HG03139 (cell line): ENCODE measurements at regions not wholly inside any gene's neighbourhood (a gene's known extent, or its start where the extent isn't known, plus 50 kb on each side); places are given as distances from the start of the nearest gene placed in this dataset.
"Not testable (repeated sequence)": the region's sequence is repeated elsewhere in the genome, so short reads cannot be mapped to it uniquely, and the experiment has no call there.

Source experiments
- ATAC-seq: cut with Tn5 transposase; IDR thresholded peaks from one replicate; pipeline ENCODE4 v1.9.1; 2021; ENCODE audit not compliant: unreplicated experiment

DNA sequence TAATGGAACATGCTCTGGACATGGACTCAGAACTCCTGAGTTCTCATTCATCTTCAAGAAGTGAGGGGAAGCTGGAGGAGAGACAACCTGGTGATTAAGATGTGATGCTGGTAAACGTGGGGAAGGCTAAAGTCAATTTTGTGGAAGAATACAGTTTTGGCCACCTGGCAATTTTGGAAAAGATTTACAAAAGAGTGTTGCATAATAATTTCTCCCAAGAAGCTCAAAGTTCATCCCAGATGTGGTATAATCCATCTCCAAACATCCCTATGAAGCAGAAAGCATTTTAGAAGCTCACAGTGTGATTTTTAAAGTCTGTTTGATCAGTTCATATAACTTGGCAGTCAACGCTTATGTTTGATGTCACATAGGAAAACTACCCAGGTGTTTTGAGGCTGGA lies 208.7 kb downstream of the LMX1A start:
- ATAC-seq, result no peak

DNA sequence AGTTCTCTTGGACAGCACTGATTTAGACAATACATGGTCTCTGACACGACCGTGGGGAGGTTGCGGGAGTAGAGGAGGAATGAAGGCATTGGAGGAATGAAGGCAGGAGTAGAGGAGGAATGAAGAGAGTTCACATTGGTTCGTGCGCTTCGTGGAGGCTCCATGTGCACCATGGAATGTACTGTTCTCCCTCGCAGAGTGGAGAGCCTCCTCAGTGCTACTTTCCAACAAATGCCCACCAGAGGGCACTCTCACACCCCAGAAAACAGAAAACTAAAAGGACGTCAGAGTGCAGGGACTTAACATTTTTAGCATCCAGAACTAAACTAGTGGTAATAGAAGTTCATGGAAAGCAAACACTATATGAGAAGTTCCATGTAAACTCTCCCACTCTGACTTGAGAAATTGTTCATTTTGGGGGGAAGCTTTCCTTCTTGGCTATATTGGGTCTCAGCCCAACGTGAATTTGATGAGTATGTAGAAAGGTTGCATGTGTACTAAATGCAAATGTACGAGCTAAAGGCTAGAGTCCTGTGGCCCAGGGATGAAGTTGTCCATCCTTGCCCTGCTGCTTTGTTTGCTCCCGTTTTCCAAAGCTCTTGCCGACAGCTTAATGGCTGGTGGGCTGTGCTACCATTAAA lies 211.6 kb downstream of the LMX1A start:
- ATAC-seq, result no peak

DNA sequence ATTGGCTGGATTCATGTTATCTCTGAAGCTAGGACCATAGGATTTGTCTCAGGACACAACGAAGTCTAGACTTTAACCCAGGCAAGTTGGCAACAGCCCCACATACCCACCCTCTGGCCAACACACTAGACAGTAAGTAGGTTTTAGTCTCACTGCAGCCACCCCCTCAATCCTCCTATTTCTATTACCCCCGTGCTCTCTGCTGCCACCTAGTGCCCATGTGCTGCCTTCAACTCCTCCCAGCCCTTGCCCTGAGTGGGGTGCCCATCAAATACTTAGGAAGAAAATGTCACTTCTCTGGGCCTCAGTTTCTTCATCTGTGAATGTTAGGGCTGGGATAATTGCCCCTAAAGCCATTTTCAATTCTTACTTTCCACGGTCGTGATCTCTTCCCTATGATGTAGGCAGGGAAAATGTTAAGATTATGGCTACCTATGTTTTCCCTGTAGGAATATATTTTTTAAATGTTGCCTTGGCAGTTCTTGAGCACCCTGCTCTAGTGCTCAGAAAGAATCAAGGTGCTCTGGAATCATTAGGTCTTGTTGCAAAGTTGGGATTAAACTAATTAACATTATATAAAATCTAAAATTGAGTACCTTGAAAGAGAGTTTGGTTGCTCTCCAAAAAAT lies 213.0 kb downstream of the LMX1A start:
- no peak for ATAC-seq

DNA sequence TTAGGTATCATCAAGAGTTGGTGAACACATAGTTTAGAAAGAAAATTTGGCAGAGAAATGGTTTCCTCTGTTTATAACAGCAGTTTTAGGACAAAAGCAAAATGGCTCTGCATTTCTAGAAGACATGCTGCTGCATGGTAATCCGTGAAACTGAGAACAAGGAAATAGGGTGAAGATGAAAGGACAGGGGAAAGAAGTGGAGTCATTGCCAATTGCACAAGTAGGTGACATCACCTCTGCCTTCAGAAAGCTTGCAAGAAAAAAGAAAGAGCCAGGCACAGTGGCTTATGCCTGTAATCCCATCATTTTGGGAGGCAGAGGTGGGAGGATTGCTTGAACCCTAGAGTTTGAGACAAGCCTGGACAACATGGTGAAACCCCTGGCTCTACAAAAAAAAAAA lies 217.6 kb downstream of the LMX1A start:
- ATAC-seq, result no peak

DNA sequence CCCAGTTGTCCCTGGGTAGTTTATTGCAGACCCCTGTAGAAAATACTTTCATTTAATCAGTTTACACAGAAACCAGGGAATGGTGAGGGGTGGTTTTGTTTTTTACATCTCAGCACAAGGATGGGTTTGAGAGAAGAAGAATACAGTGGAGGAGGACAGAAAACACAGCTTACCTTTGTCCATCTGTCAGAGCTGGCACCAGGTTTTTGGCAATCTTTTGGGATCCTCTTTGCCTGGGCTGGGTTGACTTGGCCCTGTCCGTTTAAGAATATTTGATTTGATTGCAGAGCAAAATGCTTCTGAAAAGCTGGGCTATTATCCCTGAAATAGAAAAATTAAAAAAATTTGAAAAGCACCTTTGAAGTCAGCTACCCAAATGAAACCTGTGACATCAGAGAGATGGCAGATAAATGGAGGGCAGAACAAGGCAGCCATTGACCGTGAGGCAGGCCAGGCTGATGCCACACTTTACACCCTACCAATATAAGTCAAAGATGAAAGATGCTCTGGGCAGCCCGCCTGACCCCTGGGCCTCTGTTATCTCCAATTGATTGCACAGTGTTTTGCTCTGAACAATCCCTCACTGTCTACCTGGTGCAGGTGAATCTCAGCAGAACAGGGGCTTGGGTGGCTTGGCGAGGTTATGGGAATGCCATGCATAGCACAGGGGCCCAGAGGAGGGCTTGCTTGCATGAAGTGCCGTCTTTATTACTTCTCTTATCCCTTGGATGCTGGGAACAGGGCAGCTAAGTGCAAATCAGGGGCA lies 218.8 kb downstream of the LMX1A start:
- ATAC-seq, result no peak

DNA sequence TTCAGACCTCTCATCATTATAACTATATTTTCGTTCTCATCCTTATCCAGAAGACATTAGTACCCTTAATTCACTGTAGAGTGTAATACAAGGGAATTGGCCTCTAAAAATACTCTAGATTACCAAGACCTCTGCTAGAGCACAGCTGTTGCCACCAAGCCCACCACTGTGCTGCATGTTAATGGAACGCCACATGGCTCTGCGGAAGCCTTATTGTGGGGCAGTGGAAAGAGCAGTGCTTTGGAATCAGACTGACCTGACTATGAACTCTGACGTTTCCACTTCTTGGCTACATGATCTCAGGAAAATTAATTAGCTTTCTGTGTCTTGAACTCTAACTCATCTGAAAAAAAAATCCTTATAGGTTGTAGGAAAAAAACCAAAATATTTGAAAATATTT lies 222.1 kb downstream of the LMX1A start:
- no peak for ATAC-seq

DNA sequence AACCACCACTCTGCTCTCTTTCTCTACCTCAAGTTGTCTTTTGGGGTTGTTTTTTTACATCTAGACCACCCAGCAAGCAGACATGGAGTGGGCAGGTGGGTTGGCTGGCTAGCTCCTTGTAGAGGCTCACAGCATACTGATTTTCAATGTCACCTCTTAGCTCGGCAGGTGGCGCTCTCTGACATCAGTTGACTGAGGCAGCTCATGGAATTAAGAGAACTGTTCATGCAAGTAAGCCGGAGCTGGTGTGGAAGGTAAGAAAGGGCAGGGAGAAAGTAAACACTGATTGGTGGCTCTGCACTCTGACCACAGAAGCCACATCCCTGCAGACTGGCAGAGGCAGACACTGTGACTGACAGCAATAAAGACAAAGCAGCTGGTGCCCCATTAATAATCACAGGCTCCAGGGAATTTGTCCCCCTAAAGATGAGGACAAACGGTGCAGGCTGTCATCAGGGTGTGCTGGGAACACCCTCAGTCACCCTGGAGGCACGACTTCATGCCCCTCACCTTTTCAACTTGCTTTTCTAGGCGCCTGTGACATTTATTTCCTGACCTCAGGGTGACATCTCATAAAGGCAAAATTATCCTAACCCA lies 226.8 kb downstream of the LMX1A start:
- ATAC-seq, result peak; percentile 85

DNA sequence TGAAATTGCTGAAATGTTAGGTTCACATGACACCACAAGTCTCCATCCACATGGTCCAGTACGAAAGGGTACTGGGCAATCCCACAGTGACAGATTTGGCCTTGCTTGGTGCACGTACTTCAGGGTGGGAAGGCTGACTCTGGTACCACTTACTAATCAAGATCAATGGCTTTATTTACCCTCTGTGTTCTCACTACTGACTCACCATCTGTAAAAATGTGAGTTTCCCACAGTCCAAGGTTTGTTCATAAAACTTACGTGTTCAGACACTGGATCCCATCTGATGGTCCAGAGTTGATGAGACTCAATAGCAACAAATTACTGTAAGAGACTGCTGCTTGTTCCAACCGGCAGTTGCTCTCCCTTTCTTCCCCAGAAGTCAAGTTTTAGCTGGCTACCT lies 231.7 kb downstream of the LMX1A start:
- ATAC-seq, result no peak

DNA sequence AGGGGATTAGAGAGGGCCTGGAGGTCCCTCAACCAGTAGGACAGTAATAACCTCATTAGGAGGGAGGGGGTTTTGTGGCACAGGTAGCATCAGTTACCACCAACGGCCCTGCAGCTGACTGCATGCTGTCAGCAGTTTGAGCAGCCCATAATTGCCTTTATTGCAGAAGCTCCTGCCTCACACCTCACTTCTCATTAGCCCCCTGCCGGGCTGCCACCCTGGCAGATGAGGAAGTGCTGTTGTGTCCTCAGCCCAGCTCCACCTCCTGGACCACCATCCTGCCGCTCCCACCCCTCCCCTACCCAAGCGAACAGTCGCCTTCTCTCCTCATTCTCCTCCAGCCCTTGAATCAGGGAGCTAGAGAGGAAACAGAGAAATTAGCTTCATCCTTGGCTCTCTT lies 237.4 kb downstream of the LMX1A start:
- ATAC-seq, result no peak

DNA sequence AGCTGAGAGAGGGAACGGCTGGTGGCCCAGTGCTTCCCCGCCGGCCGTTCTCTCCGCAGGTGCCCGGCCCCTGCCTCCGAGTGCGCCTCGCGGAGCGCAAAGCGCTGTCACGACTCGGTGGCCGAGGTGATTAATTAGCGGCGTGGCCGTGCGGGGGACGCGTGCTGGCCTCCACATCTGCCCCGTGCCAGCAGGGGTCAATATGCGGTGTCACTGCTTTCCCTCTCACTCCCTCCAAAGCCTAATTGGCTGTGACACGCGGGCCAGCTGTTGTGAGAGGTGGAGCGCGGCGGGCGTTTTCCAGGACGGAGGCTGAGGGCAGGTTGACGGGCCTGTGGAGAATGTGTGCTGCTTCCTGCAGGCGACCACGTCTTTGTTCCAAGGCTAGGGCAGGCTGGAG lies 239.0 kb downstream of the LMX1A start:
- ATAC-seq, result no peak

DNA sequence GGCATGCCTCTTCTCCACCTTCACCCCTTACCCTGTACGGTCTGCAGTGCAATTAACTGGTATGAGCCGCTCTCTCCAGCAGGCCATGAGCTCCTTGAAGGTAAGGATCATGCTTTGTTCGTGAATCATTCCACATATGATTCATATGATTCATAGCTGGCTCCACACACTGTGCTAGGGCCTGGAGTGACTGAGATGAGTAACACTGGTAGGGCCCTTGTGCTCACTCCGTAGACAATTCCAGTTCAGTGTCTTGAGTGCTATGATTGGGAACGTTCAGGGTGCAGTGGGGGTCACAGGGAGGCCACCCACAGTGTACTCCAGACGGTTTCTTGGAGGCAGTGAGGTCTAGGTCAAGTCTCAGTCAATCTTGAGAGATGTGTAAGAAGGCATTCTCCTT lies 239.8 kb downstream of the LMX1A start:
- ATAC-seq, result no peak

DNA sequence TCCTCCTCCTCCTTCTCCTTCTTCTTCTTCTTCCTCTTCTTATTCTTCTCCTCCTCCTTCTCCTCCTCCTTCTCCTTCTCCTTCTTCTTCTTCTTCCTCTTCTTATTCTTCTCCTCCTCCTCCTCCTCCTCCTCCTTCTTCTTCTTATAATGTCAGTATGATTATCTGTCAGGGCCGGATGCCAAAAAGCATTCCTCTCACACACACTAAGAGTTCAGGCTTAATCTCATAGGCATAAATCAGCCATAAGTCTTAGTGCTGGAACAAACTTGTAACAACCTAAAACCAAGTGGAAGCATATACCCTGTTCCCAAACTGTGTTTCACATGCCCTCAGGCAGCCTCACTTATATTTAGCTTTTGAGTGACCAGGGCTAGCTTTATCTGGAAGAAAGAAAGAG lies 240.3 kb downstream of the LMX1A start:
- no peak for ATAC-seq

DNA sequence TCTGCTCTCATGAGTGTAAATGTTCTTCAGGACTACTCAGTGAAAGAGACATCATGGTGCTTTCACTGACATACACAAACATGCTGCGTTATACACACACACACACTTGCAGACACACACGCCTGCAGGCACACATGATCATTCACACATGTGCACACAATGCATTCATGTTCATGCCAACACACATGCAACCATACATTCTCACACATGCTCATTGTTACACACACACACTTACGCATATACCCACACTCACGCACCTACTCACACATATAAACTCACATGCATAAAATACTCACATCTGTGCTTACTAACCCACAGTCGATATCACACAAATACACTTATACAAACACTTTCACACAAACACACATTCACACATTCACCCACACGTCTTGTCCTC lies 241.6 kb downstream of the LMX1A start:
- no peak for ATAC-seq

DNA sequence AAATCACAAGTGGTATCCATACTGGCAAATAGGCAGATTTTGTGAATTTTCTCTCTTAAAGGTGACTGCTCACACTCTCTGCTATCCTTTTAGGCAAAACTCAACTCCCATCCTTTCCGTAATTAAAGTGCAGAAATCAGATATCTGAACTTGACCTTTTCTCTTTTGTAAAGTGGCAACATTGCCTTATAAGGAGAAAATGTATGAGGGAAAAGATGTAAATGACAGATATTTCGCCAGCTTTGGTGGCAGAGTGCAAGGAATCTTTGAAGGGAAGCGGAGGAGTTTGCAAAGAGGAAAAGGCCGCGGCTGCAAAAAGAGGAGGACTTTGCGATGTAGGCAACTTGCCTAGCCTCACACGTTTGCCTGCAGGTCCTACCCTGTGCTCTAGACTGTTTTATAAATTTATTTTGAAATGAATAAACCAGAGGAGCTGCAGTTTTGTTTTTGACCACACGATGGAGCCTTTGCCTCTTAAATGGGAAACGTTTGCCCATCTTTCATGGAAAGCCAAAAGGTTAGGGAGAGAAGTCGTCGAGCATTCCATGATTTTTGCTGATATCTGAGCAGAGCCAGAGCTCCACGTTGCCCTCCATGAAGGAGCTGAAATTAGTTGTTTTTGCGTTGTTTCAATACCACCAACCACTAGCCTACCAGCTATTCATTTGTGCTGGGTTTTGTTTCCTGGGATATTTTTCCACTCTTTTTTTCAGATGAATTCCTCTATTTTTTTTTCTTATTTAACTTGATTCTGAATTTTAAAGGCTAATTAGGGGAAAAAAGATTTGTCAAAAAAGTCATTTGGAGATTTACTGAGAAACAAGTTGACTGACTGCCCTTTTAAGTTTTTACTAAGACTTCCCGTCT lies 242.3 kb downstream of the LMX1A start:
- no peak for ATAC-seq

DNA sequence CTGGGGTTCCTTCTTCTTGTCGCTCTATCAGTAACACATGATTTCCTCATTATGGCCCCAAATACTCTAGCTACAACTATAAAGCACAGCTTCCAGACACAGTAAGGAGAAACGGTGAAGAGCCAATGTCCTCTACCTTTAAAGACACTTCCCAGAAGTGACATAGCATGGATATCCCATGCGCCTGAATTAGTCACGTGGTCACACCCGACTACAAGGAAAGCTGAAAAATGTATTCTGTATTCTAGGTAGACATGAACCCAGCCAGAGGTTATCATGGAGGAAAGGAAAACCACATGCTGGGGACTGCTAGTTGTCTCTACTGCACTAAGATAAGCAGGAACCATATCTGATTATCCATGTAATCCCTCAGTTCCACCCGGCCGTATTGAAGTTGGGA lies 244.3 kb downstream of the LMX1A start:
- no peak for ATAC-seq

DNA sequence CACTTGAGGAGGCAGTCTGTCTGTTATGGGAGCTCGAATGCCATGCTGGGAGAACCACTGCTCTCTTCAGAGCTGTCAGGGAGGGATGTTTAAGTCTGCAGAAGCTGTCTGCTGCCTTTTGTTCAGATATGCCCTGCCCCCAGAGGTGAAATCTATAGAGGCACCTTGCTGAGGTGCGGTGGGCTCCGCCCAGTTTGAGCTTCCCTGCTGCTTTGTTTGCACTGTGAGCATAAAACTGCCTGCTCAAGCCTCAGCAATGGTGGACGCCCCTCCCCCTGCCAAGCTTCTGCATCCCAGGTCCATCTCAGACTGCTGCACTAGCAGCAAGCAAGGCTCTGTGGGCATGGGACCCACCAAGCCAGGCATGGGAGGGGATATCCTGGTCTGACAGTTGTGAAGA lies 247.5 kb downstream of the LMX1A start:
- ATAC-seq, result no peak

DNA sequence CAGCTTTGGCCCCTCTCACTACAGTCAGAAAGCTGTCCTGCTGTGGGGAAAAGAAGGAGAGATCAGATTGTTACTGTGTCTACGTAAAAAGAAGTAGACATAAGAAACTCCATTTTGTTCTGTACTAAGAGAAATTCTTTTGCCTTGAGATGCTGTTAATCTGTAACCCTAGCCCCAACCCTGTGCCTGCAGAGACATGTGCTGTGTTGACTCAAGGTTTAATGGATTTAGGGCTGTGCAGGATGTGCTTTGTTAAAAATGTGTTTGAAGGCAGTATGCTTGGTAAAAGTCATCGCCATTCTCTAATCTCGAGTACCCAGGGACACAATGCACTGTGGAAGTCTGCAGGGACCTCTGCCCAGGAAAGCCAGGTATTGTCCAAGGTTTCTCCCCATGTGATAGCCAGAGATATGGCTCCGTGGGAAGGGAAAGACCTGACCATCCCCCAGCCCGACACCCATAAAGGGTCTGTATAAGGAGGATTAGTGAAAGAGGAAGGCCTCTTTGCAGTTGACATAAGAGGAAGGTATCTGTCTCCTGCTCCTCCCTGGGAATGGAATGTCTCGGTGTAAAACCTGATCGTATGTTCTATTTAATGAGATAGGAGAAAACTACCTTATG lies 263.9 kb downstream of the LMX1A start:
- not testable (repeated sequence) for ATAC-seq

DNA sequence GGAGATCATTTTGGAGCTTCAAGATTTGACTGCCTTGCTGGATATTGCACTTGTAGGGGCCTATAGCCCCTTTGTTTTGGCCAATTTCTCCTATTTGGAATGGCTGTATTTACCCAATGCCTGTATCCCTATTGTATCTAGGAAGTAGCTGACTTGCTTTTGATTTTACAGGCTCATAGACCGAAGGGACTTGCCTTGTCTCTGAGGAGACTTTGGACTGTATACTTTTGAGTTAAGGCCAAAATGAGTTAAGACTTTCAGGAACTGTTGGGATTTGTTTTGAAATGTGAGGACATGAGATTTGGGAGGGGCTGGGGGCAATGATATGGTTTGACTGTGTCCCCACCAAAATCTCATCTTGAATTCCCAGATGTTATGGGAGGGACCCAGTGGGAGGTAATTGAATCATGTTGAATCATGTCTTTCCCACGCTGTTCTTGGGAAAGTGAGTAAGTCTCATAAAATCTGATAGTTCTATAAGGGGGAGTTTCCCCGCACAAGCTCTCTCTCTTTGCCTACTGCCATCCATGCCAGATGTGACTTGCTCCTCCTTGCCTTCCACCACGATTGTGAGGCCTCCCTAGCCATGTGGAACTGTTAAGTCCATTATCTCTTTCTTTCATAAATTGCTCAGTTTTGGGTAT lies 276.1 kb downstream of the LMX1A start:
- no peak for ATAC-seq

DNA sequence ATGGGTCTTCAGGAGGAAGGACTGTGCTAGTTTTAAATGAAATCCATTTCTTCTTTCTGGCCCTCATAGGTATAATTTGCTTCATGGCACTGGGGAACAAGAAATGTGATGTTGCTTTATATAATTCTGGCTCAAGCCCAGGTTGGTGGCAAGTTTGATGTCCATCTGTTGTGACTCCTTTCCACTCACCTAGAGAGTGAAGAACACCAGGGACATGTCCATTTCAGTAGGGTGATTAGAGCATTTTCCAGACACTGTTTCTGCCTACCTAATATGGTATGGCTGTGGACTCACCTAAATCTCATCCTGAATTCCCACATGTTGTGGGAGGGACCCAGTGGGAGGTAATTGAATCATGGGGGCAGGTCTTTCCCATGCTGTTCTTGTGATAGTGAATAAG lies 278.1 kb downstream of the LMX1A start:
- ATAC-seq, result no peak

DNA sequence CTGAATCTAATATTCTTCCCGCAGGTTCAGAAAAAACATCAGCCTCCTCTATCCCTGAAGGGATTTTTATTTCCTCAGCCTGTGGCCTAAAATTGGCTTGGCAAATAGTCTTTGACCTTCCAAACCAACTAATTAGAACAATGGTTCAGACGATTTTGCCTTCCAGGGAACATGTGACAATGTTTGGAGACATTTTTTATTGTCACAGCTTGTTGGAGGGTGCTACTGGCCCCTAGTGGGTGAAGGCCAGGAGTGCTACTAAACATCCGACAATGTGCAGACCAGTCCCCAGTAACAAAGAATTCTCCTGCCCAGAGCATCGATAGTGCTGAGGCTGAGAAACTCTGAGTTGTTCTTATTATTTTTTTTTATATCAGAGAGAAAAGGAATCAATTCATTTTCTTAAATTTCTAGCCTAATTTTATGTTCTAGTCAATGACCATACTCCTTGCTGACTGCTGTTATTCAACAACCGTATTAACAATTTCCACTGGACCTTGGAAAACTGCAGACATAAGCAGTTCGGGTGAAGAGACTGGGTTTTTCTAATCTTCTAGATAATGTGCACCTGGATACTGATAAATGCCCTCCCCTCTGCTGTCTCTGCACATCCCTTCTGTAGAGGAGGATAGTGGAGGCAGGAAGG lies 280.7 kb downstream of the LMX1A start:
- no peak for ATAC-seq
